ENCODE measurements at regions not wholly inside any gene's neighbourhood (a gene's known extent, or its start where the extent isn't known, plus 50 kb on each side); places are given as distances from the start of the nearest gene placed in this dataset.
A peak's percentile ranks its signal among the peaks of the same experiment; 100 is the strongest.

DNA sequence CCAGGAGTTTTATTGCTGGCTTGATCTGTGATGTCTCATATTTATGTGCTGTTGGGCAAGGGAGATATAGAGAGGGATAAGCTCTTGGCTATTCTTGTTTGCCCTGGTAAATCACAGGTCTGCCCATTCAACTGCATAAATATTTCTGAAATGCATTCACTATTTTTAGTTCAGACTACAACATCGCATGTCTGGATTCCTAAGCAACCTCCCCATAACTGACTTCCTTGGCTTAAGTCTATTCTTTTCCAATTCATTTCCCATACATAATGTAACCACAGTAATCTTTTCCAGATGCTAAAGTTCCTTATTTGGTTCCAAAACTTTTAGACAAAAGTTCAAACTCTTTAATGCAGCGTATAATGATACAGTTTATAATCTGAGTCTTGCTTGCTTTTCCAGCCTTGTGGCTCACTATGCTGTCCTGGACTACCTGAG is 321.4 kb upstream of the ACTBL2 start:
- DNase-seq (ENCODE audit: low read depth): peak; percentile 65

DNA sequence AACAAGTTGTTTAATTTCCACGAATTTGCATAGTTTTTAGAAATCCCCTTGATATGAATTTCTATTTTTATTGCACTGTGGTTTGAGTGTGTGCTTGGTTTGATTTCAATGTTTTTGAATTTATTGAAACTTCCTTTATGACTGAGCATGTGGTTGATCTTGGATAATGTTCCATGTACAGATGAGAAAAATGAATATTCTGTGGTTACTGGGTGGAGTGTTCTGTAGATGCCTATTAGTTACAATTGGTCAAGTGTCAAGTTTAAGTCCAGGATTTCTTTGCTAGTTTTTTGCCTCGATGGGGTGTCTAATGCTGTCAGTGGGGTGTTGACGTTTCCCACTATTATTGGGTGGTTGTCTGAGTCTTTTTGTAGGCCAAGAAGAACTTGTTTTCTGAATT is 319.5 kb upstream of the ACTBL2 start:
- DNase-seq (ENCODE audit: low read depth): no peak

DNA sequence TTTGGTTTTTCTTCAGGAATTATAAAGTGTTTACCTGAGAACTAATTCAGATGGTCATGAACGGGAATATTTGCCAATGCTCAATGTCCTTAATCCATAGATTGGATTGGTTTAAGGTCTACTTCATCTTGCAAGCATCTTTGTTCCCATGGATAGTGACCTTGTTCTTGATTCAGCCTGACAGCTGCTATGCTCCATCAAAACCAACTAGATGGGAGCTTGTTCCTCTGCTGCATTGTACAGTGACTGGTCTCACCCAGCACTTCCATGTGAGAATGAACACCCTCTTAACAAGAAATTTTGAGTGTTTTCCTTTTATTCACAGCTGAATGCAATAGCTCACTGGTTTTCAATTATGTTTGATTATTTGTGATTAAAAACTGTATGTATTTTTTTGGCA is 312.6 kb upstream of the ACTBL2 start:
- DNase-seq (ENCODE audit: low read depth): no peak

DNA sequence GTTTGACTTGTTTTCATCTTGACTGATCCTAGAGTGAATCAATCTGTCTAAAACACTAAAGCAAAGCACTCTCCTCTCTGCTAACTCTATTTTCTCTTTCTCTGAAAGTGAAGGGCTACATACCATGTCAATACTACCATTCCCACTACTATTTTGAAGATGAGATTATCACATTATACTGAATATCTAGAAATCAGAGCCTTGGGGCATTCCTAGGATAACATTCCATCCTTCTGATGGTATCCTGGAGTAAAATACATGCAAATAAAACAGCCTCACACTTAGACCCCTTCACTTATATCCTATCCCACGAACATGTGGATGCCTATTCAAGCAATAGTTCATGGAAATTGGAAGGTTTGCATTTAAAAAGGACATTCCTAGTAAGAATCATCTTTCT is 309.3 kb upstream of the ACTBL2 start:
- no peak for DNase-seq (ENCODE audit: low read depth)

DNA sequence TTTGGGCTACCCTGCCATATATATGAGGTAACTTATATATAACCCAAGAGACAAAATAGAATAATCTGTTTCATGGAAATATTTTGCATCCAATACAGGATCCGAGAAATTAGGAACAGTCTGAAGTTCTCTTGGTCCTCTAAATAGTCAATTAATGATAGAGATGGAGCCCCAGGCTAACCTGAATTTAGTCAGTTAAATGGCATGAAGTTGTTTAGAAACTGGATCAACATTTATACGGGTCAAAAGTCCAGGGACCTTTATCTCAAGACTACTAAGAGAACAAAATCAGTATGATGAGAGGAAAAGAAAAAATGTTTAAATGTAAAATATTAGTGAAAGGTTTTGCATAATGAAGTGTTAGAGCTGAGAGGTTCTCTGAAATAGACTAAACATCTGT is 303.3 kb upstream of the ACTBL2 start:
- no peak for DNase-seq (ENCODE audit: low read depth)

DNA sequence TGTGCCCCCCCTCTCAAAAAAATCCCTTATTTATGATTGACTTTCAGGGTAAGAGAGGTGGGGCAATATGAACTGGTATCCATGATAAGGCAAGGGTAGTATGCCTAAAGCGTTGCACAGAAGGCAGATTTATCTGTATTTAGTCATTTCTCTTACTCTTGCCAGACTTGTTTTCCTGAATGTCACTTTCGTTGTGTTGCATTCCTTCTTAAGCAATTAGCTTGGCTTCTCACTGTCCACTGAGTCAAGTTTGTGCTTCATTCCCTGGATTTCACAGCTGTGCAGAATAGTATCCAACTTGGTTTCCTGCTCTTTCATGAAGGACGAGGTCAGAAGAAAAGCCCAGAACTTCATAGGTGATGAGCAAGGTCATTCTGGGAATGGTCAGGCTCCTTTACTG is 301.5 kb upstream of the ACTBL2 start:
- peak; percentile 20 for DNase-seq (ENCODE audit: low read depth)

DNA sequence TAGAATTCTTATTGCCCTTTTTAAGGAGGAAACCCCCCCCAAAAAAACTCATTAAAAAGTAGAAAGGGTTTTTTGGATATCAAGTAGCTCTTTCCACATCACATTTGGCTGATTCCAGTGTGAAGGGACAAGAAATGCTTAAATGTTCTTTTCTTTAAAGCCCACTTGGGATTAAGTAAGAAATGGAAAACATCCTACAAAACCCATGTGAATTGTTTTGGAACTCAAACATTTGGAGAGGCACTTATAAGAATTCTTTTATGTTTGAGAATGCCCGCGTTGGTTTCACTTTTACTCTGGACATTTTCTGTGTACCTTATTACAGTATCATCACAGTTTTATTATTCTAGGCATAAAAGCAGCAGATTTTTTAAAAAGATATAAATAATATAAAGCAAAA is 301.1 kb upstream of the ACTBL2 start:
- DNase-seq (ENCODE audit: low read depth): no peak

DNA sequence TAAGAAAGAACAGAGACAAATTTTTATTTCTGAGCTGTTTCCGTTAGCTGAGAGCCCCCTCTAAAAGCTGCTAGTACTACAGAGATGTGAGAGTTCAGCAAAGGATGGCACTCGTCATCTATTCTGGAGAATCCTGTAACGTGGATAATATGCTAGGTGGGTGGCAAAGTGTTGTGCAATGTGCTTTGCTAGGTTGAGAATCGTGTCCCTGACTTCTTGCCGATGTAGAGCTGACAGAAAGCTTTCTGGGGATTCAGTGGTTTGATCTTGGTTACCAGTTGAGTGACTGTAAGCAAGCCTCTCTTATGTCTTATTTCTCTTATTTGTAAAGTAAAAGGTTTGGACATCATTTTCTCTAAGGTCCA is 298.3 kb upstream of the ACTBL2 start:
- DNase-seq (ENCODE audit: low read depth): no peak

DNA sequence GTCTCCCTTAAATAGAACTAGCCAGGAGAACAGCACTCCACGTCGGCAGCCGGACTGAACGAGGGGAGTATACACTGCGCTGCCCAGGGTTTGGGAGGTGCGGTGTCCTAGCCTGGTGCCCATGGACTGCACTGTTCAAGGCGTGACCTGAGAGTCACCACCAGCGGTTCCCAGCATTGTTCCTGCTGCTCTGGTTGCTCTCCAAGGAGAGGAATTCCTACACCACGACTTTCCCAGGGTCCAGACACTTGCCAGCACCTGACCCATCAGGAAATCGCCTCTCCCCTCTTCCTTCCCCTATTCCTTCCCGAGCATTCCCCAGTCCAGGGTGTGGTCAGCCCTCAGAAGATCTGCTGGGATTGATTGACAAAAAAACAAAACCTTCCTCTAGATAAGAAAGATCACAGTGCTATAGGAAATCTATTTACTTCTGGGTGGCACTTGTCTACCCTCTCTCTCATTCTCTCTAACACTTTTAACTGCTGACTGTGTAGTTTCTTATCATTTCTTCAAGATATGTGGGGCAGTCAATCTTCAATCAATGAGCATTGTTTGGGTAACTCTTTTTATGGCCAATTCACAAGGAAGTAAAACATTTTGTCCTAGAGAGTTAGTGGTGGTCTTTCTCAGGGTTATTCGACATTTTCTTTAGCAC is 297.8 kb upstream of the ACTBL2 start:
- DNase-seq (ENCODE audit: low read depth): peak; percentile 58

DNA sequence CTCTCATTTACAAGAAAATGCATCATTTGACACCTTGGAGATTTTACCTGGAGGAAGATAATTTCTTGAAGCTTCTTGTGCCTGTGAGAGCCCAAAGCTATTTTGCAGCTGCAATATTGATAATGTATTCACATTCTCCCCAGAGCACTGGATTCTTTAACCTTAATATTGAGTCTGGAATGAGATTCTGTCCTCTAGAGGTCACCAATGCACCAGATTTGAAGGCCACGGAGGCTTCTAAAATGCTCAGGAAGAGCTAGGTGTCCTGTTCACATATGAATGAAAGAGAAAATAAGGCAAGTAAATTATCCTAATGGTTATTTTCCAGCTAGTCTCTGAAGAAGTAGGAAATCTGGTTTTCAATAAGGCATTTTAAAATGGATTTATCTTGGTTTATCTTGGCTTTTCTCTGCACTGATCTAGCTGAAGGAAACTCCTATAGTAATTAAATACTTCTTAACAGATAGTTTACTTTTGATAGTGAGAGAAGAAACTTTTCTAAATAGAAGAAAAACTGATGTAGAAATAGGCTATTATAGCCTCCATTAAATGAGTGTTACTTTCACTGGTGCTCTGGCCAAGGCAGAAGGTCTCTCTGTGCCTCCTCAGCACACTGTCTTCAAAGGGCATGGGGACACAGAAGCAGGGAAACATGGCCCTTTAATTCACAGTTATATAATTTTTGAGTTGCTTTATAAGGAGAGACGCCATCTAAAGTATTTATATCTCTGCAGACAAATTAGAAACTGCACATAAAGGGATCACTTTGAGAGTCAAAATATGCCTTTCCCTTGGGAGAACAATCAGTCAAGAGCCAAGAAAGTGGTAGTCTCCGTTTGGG is 297.0 kb upstream of the ACTBL2 start:
- DNase-seq (ENCODE audit: low read depth): peak; percentile 86

DNA sequence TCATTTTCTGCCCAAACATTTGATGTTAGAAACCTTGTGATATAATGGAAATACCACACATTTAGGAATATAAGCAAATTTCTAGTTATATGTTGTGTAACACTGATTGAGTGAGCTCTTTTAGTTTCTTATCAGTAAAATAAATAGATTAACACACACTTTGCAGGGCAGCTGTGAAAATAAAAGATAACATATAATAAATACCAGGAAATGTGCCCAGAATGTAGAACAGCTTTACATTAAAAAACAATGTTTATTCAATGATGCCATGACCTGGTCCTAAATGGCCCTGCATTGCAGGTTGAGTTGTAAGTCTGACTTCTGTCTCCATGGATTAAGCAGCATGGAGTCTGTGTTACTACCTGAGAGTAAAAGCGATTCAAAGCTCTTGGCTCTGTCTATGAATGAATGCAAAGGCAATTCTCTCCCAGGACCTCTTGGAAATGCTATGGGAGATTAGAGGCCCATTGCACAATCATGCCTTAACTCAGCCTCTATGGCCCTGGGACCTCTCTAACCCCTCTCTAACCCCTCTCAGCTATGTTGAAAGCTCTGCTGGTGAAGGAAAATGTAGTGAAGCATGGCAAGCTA is 296.0 kb upstream of the ACTBL2 start:
- DNase-seq (ENCODE audit: low read depth): peak; percentile 68

DNA sequence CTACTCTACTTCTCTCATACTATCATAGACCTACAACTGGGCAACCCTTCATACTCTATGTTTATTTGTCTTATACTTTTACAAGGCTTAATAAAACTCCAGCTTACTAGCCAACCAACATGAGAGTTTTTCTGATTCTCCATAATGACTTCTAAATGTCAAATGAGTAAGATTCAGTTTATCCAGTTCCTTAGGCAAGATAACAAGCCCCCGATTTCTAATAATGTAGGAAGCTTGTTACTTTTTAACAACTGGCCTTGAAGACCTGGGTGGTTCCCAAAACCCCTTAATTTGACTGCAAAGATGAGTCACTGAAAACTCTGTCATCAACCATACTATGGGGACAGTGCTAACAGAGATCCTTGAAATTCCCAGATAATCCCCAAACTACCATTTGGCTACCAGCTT is 294.6 kb upstream of the ACTBL2 start:
- peak; percentile 64 for DNase-seq (ENCODE audit: low read depth)

DNA sequence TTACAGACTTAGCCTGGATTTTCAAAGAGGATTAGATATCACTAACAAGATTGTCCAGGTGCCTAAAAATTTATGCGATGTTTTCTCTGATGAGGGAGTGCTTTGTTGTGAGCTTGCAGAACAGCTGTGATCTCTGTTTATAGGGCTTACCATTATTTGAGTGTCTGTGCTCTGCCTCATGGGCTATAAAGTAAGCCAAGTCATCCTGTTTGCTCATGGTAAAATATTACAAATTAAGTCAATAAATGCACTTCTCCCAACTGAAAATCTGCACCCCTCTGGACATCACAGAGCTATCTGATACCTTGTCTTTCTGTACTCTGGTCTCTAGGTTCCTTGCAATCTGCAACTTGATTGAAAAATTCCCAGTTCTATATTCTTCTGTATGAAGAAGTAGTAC is 293.4 kb upstream of the ACTBL2 start:
- DNase-seq (ENCODE audit: low read depth): no peak

DNA sequence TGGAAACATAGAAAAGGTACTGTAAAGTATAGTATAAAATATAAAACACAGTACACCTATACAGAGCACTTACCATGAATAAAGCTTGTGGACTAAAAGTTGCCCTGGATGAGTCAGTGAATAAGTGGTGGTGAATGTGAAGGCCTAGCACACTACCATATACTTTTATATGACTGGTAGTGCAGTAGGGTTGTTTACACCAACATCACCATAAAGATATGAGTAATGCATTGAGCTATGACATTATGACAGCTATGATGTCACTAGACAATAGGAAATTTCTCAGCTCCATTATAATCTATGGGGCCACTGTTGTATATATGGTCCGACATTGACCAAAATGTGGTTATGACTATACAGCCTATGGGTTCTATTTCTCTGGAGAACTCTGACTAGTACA is 291.8 kb upstream of the ACTBL2 start:
- DNase-seq (ENCODE audit: low read depth): no peak

DNA sequence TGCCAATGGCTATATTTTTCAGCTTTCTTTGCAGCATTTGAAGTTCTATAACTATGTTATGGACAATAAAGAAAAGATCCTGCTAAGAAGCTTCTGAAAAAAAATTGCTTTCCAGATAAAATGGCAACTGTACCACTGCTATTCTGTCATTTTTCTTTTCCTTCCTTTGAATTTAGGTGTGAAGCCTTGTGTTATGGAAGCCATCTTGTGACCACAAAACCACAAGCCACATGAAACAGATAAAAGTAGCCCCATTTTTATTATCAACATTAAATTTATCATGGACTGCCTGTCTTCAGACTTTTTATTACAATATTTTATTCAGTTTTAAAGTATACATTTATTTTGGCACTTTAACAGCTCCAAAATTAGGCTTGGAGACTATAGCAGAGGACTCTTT is 289.9 kb upstream of the ACTBL2 start:
- no peak for DNase-seq (ENCODE audit: low read depth)

DNA sequence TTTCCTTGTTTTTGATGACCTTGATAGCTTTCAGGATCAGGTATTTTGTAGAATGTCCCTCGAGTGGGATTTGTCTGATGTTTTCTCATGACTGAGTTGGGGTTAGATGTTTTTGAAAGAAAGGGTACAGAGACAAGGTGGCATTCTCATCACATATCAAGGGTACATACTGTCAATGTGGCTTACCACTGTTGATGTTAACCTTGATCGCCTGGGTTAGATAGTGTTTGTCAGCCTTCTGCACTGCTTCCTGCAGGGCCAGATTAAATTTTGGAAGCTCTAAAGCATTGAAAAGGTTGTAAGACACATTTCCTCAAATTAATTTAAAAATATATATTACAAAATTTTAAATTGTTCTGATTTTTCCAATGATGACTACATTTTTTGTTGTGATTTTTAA is 287.4 kb upstream of the ACTBL2 start:
- no peak for DNase-seq (ENCODE audit: low read depth)

DNA sequence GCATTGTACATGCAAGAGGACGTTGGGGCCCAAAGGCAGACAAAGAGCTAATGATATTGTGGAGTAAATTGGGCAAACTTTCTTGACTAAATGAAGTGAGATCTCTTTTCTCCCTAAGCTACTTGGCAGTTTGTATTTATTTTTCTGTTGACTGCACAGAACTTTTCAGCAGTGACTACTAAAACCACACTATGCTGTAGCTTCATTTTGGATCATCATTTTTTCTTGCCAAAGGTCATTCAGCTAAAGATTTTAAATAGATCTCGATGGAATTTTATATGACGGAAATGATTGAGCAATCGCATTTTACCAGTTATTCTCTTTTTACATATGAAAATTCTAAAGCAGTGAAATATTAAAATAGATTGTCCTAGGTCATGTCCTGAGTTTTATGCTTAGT is 286.1 kb upstream of the ACTBL2 start:
- no peak for DNase-seq (ENCODE audit: low read depth)

DNA sequence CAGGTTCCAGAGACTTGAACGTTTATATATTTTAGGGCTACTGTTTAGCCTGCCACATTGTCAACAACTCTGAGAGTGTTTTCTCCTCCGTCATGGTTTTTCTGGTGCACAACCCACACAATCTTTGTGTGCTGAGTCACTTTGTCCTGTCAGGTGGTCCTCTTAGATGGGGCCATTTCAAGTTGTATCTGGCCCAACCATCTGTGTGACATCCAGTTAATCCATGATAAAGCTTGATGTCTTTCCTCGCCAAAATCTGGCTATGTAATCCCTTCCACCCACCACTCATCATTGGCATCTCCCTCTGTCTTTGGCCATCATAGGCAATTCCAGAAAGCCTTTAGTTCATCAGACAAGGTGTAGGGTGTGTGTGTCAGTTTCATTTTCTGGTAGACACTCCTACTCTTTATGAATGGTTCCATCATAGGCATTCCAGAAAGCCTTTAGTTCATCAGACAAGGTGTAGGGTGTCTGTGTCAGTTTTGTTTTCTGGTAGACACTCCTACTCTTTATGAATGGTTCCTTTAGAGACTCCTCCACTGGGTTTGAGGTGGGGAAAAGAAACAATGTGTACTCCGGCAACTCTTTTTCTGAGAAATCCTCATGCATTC is 282.0 kb upstream of the ACTBL2 start:
- DNase-seq (ENCODE audit: low read depth): no peak

DNA sequence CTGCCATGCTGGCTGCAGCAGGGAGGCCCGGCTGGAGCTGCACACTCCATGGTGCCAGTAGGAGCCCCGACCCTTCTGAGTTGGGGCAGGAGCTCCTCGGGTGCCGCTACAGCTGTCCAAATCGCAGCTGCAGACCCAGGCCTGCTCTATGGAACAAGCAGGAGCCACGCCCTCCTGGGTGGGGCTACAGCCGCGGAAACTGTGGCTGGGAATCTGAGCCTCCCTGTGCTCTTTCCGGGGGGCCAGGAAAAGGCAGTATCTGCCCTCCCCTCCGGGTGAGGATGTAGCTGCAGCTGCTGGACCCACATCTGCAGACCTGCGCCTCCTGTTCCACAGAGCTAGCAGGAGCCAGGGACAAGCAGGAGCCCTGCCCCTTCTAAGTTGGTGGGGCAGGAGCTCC is 278.9 kb upstream of the ACTBL2 start:
- DNase-seq (ENCODE audit: low read depth): no peak

DNA sequence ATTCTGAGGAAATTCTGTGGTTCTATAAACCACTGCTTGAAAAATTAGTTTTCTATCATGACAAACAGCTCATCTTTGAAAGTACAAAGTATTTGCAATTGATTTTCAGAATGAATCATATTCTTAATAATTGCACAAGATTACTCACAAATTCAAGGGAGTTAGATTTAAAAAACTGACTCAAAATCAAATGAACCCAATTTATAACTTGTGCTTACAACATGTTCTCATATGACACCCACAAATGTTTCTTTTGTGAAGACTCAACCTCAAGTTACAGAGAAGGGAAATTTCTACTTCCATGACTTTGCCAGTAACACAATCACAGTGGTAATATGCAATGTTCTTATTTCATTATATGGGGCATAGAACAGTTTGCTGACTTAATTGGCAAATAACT is 272.0 kb upstream of the ACTBL2 start:
- no peak for DNase-seq (ENCODE audit: low read depth)

DNA sequence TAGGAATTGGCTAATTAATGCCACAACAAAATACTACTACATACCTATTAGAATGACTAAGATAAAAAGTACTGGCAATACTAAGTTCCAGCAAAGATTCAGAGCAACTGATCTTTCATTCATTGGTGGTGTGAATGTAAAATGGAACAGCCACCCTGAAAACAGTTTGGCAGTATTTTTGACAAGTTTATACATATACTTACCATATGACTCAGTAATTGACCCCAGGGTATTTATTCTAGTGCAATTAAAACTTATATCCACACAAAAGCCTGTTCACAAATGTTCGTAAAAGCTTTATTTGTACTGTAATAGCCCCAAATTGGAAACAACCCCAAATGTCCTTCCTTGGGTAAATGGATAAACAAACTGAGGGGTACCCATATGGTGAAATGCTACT is 270.8 kb upstream of the ACTBL2 start:
- DNase-seq (ENCODE audit: low read depth): no peak

DNA sequence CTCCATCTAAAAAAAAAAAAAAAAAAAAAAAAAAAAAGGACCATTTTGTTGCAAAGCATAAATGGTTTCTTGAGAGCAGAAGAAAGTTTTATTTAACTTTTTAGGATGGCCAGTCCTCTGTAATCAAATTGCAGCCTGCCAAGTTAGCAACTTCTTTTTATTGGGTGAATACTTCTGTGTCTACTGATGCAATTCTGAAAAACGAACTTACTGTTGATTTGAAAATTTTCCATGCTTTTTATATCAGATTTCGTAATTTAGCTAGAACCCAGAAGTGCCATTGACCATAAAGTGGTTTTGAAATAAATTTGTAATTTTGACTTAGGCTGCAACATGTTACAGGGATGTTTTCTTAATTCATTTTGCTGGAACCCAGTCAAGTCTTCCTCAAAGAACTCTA is 269.1 kb upstream of the ACTBL2 start:
- DNase-seq (ENCODE audit: low read depth): no peak

DNA sequence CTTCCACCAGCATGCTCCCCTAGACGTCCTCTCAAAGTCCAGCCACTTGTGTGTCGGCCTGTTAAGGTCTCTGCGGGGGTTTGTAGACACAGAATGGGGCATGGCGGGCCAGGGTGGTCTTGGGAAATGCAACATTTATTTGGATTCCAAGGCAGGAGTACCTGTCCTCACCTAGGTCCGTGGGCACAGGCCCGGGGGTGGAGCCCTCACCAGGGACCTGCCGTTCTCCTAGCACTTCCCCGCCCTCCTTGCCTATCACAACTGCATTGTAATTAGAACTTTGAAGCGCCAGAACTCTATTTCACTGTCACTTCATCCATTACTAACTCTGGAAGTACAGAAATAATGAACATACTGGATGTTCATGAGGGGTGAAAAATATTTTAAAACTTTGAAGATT is 268.3 kb upstream of the ACTBL2 start:
- no peak for DNase-seq (ENCODE audit: low read depth)
